ENCODE measurements at regions not wholly inside any gene's neighbourhood (a gene's known extent, or its start where the extent isn't known, plus 50 kb on each side); places are given as distances from the start of the nearest gene placed in this dataset.

DNA sequence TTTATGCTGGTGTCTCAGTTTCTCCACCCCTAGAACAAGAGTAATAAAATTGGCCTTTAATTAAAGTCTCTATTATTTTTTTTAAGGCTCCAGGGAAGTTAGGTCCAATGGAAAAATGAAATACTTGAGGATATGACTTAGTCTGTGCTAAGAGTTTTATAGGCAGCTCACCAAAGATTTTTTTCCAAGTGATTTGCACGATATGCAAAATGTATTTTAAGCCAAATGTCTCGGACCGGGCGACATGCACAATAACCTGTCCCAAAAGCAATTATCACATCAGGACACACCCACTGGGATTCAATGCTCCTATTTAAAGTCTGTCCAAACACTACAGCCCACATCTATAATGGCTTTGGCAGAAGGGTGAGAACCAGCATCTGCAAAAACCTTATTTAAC lies 136.1 kb upstream of the ANKH start (continued):
- TF ChIP-seq, protein P1, sequence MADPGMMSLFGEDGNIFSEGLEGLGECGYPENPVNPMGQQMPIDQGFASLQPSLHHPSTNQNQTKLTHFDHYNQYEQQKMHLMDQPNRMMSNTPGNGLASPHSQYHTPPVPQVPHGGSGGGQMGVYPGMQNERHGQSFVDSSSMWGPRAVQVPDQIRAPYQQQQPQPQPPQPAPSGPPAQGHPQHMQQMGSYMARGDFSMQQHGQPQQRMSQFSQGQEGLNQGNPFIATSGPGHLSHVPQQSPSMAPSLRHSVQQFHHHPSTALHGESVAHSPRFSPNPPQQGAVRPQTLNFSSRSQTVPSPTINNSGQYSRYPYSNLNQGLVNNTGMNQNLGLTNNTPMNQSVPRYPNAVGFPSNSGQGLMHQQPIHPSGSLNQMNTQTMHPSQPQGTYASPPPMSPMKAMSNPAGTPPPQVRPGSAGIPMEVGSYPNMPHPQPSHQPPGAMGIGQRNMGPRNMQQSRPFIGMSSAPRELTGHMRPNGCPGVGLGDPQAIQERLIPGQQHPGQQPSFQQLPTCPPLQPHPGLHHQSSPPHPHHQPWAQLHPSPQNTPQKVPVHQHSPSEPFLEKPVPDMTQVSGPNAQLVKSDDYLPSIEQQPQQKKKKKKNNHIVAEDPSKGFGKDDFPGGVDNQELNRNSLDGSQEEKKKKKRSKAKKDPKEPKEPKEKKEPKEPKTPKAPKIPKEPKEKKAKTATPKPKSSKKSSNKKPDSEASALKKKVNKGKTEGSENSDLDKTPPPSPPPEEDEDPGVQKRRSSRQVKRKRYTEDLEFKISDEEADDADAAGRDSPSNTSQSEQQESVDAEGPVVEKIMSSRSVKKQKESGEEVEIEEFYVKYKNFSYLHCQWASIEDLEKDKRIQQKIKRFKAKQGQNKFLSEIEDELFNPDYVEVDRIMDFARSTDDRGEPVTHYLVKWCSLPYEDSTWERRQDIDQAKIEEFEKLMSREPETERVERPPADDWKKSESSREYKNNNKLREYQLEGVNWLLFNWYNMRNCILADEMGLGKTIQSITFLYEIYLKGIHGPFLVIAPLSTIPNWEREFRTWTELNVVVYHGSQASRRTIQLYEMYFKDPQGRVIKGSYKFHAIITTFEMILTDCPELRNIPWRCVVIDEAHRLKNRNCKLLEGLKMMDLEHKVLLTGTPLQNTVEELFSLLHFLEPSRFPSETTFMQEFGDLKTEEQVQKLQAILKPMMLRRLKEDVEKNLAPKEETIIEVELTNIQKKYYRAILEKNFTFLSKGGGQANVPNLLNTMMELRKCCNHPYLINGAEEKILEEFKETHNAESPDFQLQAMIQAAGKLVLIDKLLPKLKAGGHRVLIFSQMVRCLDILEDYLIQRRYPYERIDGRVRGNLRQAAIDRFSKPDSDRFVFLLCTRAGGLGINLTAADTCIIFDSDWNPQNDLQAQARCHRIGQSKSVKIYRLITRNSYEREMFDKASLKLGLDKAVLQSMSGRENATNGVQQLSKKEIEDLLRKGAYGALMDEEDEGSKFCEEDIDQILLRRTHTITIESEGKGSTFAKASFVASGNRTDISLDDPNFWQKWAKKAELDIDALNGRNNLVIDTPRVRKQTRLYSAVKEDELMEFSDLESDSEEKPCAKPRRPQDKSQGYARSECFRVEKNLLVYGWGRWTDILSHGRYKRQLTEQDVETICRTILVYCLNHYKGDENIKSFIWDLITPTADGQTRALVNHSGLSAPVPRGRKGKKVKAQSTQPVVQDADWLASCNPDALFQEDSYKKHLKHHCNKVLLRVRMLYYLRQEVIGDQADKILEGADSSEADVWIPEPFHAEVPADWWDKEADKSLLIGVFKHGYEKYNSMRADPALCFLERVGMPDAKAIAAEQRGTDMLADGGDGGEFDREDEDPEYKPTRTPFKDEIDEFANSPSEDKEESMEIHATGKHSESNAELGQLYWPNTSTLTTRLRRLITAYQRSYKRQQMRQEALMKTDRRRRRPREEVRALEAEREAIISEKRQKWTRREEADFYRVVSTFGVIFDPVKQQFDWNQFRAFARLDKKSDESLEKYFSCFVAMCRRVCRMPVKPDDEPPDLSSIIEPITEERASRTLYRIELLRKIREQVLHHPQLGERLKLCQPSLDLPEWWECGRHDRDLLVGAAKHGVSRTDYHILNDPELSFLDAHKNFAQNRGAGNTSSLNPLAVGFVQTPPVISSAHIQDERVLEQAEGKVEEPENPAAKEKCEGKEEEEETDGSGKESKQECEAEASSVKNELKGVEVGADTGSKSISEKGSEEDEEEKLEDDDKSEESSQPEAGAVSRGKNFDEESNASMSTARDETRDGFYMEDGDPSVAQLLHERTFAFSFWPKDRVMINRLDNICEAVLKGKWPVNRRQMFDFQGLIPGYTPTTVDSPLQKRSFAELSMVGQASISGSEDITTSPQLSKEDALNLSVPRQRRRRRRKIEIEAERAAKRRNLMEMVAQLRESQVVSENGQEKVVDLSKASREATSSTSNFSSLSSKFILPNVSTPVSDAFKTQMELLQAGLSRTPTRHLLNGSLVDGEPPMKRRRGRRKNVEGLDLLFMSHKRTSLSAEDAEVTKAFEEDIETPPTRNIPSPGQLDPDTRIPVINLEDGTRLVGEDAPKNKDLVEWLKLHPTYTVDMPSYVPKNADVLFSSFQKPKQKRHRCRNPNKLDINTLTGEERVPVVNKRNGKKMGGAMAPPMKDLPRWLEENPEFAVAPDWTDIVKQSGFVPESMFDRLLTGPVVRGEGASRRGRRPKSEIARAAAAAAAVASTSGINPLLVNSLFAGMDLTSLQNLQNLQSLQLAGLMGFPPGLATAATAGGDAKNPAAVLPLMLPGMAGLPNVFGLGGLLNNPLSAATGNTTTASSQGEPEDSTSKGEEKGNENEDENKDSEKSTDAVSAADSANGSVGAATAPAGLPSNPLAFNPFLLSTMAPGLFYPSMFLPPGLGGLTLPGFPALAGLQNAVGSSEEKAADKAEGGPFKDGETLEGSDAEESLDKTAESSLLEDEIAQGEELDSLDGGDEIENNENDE (IDR thresholded peaks at IDR 0.05; ENCODE audit: insufficient replicate concordance, low read length), result no peak
- no peak for TF ChIP-seq GTF2F1 (IDR thresholded peaks at IDR 0.05; ENCODE audit: borderline replicate concordance, low read depth, low read length)
- TF ChIP-seq CBX8 (IDR thresholded peaks at IDR 0.05; ENCODE audit: borderline replicate concordance, low read depth, low read length), result no peak
- TF ChIP-seq EZH2 (IDR thresholded peaks at IDR 0.05; ENCODE audit: low read depth, low read length, severe bottlenecking), result no peak
- no peak for TF ChIP-seq BCL11A (IDR thresholded peaks at IDR 0.05; ENCODE audit: low read depth in 2 of 2, low read length in 2 of 2)
- no peak for TF ChIP-seq SRF (IDR thresholded peaks at IDR 0.05; ENCODE audit: low read depth, low read length)
- TF ChIP-seq GABPA (IDR thresholded peaks at IDR 0.05; ENCODE audit: borderline replicate concordance, insufficient read depth, low read length), result no peak
- no peak for TF ChIP-seq TAF1 (IDR thresholded peaks at IDR 0.05; ENCODE audit: low read depth, low read length)
- no peak for TF ChIP-seq CBX5 (IDR thresholded peaks at IDR 0.05; ENCODE audit: low read depth, low read length)
- TF ChIP-seq, protein P2, sequence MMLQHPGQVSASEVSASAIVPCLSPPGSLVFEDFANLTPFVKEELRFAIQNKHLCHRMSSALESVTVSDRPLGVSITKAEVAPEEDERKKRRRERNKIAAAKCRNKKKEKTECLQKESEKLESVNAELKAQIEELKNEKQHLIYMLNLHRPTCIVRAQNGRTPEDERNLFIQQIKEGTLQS (IDR thresholded peaks at IDR 0.05; ENCODE audit: insufficient read depth, low read depth, low read length), result no peak
- TF ChIP-seq ZNF274 (IDR thresholded peaks at IDR 0.05; ENCODE audit: borderline replicate concordance, extremely low read depth, low read length), result no peak
- TF ChIP-seq TAF7 (optimal IDR thresholded peaks at IDR 0.05; ENCODE audit: borderline replicate concordance, low read depth, low read length), result no peak

Data from H1 (cell line).